Smooth muscle cell of the brain vasculature (primary cell): ENCODE measurements at regions not wholly inside any gene's neighbourhood (a gene's known extent, or its start where the extent isn't known, plus 50 kb on each side); places are given as distances from the start of the nearest gene placed in this dataset.
"Not testable (repeated sequence)": the region's sequence is repeated elsewhere in the genome, so short reads cannot be mapped to it uniquely, and the experiment has no call there.

Experiments used
- DNase-seq: peaks from one replicate; pipeline ENCODE4 v3.0.0-alpha.2; 2012; ENCODE audit warnings: low read depth, low spot score

DNA sequence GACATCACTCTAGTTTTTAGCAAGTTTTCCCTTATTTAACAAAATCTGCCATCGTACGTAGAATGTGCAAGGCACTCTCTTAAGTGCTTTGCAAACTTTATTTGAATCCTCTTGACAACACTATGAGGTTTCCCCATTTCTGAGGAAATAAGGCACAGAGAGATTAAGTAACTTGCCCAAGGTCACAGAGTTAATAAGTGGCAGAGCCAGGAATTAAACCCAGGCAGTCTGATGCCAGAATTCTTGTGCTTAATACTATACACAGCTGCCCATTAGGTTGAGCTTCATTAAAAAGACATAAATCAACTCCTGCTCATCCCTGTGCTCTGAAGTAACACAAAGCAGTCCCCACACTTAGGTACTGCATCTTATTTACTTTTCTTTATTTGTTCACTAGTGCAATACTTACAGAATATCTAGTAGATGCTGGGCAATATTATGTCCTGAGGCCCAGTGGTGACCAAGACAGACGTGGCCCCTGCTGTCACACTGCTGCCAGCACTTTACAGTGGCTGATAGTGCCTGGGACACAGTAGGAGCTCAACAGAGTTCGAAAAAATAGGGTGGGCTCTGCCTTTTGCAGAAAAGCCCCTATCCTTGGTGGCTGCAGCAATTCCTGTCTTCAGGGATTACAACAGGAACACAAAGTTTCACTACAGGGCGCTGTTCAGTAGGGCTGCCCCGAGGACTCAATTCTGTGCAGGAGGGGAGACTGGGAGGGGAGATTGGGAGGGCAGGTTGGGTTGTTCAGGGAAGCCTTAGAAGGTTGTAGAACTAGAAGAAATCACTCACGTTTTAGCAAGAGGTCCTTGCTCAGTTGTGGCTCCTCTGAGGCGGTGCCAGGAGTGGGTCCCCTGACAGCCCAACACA lies 138.3 kb upstream of the TPM1 start:
- DNase-seq, result no peak

DNA sequence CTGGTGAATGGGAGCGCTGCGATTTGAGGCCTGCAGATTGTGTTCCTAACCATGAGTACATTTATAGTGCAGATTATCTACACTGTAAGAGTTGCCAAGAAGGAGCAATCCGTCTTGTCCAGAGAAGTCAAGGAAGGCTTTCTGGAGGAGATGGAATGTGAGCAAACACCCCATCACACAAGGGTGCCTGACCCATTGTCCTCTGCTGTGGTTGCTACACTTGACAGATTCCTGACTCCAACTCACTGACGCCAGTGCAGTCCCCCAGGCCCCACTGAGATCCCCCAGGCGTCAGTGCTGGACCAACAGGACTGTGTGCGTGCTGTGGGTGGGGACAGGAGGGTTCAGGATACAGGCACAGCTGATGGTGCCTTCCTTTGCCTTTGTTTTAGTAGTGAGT lies 135.9 kb upstream of the TPM1 start:
- DNase-seq, result no peak

- DNase-seq, result no peak
These were observed 135.3 kb upstream of the TPM1 start for GRCh38 chr15:62907275-62907674.

DNA sequence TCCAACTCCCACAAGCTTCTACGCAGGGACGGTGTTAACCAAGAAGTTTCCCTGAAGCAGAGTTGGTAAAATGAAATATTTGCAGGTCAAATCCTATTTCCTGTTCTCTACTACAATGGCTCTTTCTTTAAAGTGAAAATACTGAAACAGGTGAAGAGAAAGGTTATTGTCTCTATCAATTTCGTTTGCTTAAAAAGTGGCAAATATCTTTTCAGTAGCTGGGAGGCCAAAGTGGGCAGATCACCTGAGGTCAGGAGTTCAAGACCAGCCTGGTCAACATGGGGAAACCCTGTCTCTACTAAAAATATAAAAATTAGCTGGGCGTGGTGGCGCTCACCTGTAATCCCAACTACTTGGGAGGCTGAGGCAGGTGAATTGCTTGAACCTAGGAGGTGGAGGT lies 134.2 kb upstream of the TPM1 start:
- DNase-seq, result not testable (repeated sequence)

DNA sequence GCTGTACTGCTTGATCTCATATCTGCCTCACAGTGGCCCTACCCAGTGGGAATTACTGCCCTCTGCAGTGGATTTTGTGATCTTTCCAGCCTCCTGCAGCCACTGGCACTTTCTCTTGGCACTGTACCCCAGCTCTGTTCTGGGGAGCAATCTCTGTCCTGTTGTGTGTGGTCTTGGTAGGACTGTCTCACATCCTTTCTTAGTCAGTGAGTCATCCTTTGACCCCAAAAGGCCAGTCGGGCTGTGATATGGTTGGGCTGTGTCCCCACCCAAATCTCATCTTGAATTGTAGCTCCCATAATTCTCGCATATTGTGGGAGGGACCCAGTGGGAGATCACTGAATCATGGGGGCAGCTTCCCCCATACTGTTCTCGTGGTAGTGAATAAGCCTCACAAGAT lies 133.3 kb upstream of the TPM1 start:
- no peak for DNase-seq

GRCh38 chr15:62912282-62912681 lies 130.3 kb upstream of the TPM1 start:
- DNase-seq, result no peak

DNA sequence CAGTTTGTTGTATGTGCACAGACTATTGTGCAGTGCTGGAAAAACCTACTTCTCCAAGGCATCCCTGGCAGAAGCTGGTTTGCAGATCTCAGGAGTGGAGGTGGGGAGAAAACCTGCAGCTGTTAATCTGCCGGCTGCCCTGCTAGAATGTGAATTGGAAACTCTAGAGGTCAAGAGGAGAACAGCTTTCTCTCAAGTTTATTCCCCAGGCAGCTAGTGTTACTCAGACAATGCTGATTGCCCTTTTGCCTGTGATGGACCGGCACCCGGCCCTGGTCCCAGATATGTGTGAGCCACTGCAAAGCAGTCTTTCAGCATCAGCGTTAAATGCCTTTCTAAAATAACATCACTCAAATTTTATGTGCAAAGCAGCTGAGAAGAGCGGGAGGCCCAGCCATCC lies 129.7 kb upstream of the TPM1 start:
- DNase-seq, result no peak

DNA sequence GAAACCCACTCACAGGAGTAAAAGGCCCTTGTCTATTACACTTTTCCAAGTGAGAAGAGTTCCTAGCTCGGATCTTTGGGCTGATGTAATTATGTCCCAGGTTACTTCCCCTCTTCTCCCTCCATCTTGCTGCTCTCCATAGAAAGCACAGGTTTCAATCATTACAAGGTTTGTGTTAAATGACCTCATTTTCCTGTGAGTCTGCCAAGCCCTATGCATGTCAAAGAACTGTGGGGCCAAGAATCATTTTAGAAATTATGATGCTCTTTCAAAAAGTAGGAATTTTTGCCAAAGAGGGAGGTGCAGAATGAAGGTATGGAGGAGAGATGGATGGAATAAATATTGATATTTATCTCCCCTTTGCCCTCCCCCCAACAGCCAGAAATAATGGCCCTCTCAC lies 129.3 kb upstream of the TPM1 start:
- no peak for DNase-seq

- no peak for DNase-seq
These were observed 128.0 kb upstream of the TPM1 start for GRCh38 chr15:62914461-62915079.

DNA sequence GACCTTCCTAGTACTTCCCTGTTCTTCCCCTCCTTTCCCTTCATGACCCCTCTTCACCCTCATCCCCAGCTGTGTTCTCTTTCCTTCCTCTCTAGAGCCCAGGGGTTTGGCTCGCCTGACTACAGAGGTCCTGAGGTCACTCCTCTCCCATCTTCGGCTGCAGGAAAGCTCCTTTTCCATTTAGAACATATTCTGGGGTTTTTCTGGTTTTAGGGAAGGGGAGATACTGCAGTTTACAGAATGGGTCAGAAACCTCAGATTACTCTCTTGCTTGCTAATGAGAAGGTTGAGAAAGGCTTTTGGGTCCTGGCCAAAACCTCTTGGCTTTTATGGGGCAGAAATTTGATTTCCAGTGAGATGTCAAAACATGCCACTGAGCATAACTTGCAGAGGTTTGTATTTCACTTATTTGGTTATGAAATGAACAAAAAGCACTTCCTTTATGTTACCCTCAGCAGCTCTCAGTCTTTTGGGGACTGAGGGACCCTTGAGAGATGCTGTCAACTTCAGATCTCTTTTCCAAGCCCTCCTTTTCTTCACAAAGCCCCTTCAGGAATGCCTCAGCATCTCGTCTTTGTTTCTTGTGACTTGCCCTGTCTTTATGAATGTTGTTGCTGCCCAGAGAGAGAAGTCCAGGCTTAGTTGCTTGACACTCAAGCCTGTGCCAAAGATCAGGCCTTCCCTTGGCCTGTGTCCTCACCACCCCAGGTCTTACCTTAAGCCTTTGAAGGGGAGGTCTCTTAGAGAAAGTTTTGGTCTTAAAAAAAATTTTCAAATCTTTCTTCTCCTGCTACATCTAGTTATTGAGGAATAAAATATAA lies 121.7 kb upstream of the TPM1 start:
- no peak for DNase-seq

DNA sequence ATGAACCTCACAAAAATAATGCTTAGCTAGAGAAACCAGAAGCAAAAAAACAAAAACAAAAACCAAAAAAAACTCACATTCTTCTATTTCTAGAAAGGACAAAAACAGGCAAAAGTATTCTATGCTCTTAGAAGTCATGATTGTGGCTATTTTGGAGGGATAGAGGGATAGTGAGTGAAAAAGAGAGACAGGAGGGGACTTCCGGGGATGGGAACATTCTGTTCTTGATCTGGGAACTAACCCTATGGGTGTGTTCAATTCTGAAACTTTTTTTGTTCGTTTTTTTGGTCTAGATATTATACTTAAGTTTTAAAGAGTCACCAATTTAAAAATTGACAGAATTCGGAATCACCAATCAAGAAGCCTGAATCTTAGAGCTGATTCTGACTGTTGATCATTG lies 120.0 kb upstream of the TPM1 start:
- DNase-seq, result no peak

- no peak for DNase-seq
These were observed 116.7 kb upstream of the TPM1 start for GRCh38 chr15:62925875-62926274.

DNA sequence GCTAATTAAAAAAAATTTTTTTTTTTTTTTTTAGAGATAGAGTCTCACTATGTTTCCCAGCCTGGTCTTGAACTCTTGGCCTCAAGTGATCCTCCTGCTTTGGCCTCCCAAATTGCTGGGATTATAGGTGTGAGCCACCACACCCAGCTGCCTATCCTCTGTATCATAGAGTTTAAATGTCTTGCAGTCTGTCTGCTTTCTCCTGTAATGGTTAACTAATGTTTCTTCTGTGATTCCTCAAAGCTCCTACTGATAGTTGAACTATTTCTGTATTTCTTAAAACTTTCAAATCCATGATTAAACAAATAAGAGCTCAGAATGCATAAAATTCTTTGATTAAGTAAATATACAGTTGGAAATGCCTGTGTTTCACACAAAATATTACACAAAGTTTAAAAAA lies 115.4 kb upstream of the TPM1 start:
- no peak for DNase-seq

- DNase-seq, result no peak
These were observed 114.7 kb upstream of the TPM1 start for GRCh38 chr15:62927836-62928235.

- DNase-seq, result no peak
These were observed 114.1 kb upstream of the TPM1 start for GRCh38 chr15:62928242-62928999.

DNA sequence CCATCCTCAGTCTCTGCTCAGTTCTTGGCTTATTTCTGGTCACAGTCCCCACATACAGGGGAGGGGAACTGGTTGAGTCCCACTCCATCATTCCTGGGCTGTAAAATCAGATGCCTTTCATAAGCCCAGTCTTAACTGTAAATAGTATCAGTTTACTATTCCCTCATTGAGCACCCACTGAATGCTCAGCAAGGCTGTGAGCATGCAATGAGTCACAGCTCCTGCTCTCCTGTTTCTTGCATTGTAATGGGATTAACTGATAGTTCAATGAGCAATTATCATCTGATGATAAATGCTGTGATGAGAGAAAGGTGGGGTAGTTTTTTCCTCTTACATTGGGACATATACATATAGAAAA lies 113.6 kb upstream of the TPM1 start:
- no peak for DNase-seq

GRCh38 chr15:62931650-62932049 lies 110.9 kb upstream of the TPM1 start:
- DNase-seq, result no peak

DNA sequence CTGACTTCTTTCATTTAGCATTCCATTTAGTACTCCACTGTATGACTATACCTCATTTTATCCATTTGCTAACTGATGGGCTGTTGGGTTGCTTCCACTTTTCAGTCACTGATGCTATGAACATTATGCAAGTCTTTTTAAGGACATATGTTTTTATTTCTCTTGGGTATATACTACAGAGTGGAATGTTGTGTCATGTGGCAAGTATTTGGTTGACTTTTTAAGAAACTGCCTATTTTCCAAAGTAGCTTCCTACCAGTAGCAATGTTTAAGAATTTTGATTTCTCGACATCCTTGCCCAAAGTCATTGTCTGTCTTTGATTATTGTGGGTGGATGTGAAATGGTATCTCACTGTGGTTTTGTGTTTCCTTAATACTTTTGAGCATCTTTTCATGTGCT lies 110.1 kb upstream of the TPM1 start:
- DNase-seq, result no peak

- DNase-seq, result no peak
These were observed 109.2 kb upstream of the TPM1 start for GRCh38 chr15:62933386-62933785.

DNA sequence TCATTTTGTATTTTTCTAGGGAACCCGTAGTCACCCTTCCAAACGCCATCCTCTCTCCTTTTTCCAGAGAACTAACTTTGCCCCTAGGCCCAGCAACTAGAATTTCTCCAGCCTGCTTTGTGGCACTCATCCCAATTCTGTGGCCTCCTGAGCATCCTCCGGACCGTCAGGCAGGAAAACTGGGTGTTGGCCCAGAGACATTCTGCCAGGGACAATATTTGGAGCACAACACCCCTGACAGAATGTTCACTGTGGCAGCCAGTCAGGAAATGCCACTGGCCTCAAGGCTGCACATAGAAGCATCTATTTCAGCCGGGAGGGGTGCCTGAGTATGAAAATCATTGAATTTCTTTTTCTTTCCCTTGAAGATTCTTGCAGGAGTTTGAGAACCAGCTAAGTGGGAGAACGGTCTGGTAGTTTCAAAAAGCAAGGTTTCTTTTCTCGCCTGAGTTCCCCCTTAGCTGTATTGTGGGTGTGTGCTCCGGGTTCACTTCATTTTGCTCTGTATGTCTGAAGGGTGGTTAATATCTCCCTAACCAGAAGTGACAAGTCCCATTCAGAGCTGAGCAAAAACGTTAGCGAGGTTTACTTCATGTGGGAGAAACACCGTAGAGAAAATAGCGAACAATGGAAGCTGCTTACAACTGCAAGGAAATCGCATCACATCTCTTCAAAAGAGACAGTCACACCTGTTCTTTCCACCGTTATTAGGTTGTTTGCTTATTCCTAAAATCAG lies 108.1 kb upstream of the TPM1 start:
- DNase-seq, result no peak
